GM12865 (cell line): ENCODE measurements at regions not wholly inside any gene's neighbourhood (a gene's known extent, or its start where the extent isn't known, plus 50 kb on each side); places are given as distances from the start of the nearest gene placed in this dataset.

Source experiments
- DNase-seq: peaks from one replicate; pipeline ENCODE4 v3.0.0; 2010; ENCODE audit warnings: low read depth
- H3K4me3 ChIP-seq: 2 replicates; pipeline ENCODE4 v1.5.1; 2011; ENCODE audit warnings: mild to moderate bottlenecking, low read depth, low read length, control low read depth
- CTCF ChIP-seq: IDR thresholded peaks from 2 replicates; pipeline ENCODE4 v1.5.1; 2011; ENCODE audit warnings: low read length, control low read depth, low read depth, inconsistent platforms; ENCODE audit not compliant: insufficient read depth; ENCODE audit errors: missing control alignments

- DNase-seq = no peak
- H3K4me3 ChIP-seq = no peak overlapping the region
- TF ChIP-seq CTCF = no peak
These were observed 393.4 kb downstream of the TFEC start for GRCh38 chr7:115637128-115637527.

GRCh38 chr7:115635876-115636275 lies 394.7 kb downstream of the TFEC start:
- H3K4me3 ChIP-seq = no peak overlapping the region
- TF ChIP-seq CTCF = no peak
- no peak for DNase-seq

GRCh38 chr7:115635376-115635775 lies 395.2 kb downstream of the TFEC start:
- DNase-seq = no peak
- TF ChIP-seq CTCF = no peak
- H3K4me3 ChIP-seq = no peak overlapping the region

- DNase-seq = no peak
- no peak overlapping the region for H3K4me3 ChIP-seq
- TF ChIP-seq CTCF = no peak
These were observed 395.9 kb downstream of the TFEC start for GRCh38 chr7:115634633-115635032.

GRCh38 chr7:115632636-115633035 lies 397.9 kb downstream of the TFEC start:
- H3K4me3 ChIP-seq = no peak overlapping the region
- TF ChIP-seq CTCF = no peak
- no peak for DNase-seq

- no peak overlapping the region for H3K4me3 ChIP-seq
- DNase-seq = no peak
- no peak for TF ChIP-seq CTCF
These were observed 398.8 kb downstream of the TFEC start for GRCh38 chr7:115631782-115632181.

- H3K4me3 ChIP-seq = no peak overlapping the region
- no peak for TF ChIP-seq CTCF
- no peak for DNase-seq
These were observed 400.5 kb downstream of the TFEC start for GRCh38 chr7:115630049-115630448.
